NCI-H460 (cell line): ENCODE measurements at regions not wholly inside any gene's neighbourhood (a gene's known extent, or its start where the extent isn't known, plus 50 kb on each side); places are given as distances from the start of the nearest gene placed in this dataset.
A peak's percentile ranks its signal among the peaks of the same experiment; 100 is the strongest.
"Not testable (repeated sequence)": the region's sequence is repeated elsewhere in the genome, so short reads cannot be mapped to it uniquely, and the experiment has no call there.

ENCODE experiments used
- DNase-seq: peaks from one replicate; pipeline ENCODE4 v3.0.0-alpha.2; 2016; ENCODE audit warnings: low read depth; ENCODE audit errors: extremely low read depth

DNA sequence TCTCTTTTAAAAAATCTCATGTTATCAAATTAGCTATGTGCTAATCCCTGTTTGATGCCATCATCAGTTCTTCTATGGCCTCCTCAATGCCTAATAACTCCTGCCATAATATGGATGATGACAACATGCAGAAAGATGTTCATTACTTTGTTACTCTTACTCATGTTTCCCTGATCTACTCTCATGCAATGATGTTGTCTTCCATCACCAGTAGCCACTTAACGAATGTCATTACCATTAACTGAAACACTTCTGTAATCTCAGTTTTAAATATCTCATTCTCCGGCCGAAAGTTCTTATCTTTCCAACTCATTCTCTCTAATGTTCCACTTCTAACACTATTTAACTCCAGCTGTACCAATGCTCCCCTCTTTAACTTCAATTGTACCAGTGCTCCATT, 1187.7 kb downstream of the OTOL1 start:
- no peak for DNase-seq

DNA sequence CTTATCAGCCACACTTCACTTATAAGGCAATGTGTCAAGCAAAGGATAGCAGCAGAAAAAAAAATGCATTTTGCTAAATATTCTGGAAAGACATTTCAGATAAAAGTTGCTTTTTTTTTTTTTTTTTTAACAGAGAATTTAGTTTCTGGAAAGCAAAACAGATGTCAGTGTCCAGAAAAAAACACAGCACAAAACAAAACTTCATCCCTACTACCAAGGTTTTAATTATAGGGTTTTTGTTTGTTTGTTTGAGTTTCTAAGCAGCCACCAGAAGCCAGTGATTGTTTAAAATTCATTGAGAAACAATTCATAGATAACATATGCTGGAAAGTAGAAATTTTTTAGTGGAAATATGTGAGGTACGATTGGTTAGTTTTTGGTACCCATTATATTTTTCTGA, 1202.7 kb downstream of the OTOL1 start:
- no peak for DNase-seq

DNA sequence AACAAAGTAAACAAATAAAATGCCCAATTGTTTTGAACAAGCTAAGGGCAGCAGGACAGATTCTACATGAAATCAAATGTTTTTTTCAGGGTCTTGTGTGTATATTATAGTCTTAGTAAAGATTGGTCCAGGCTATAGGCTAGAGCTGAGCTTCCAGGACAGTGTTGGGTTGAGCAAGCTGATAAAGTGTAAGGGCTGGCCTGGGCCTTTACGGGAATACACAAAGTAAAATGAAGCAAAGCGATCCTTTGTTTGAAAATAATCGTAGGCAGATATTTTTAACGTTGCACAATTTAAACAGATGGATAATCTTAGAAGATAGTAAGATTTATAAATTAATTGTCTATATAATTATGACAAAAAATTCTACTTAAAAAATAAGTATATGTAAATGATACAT, 1204.6 kb downstream of the OTOL1 start:
- no peak for DNase-seq

DNA sequence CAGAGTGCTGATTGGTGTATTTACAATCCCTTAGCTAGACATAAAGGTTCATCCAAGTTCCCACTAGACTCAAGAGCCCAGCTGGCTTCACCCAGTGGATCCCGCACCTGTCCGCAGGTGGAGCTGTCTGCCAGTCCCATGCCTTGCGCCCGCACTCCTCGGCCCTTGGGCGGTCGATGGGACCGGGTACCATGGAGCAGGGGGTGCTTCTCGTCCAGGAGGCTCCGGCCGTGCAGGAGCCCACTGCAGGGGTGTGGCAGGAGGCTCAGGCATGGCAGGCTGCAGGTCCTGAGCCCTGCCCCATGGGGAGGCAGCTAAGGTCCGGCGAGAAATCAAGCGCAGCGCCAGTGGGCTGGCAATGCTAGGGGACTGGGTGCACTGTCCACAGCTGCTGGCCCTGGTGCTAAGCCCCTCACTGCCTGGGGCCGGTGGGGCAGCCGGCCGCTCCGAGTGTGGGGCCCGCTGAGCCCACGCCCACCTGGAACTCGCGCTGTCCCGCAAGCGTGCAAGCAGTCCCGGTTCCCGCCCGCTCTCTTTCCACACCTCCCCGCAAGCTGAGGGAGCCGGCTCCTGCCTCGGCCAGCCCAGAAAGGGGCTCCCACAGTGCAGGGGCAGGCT, 1206.3 kb downstream of the OTOL1 start:
- no peak for DNase-seq

DNA sequence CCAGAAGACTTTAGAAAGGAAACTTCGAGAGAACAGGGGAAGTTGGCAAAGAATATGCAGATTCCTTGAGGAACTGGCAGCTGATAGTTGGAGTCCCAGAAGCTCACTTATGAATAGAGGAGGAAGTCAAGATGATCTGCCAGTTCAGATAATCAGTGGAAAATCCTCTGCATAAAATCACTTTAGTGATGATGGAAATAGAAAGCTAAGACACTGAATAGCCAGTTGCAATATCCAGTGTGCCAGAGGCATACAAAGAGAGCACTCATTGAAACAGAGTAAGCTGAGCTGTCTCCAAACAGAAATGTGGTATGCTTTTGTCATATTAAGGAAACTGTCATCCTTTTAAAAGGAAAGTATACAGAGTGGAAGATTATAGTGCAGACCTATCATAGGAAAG, 1207.6 kb downstream of the OTOL1 start:
- no peak for DNase-seq

DNA sequence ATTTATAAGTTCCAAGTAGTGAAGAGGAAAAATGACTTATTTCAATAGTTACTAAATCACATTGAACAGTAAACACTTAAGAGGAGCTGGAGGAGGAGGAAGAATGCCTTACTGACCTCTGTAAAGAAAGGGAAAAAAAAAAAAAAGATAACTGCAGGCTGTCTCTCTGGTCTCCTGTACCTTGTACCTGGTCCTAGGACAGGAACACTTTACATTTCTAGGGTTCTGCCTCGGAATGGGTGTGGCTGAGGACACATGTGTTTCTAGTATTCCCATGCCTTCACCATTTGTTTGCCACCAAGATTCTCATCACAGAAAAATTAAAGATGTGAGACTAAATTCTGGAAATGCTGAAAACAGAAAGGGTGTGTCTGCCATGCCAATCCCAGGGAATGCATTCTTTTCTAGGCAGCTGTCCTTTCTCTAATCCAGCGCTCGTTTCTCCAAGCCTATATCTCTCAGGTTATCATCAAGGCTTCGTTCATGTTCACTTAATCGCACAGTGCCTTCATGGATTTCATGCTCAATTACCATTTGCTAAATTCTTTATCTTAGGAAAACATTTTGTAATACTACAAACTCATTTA, 1208.3 kb downstream of the OTOL1 start:
- no peak for DNase-seq

DNA sequence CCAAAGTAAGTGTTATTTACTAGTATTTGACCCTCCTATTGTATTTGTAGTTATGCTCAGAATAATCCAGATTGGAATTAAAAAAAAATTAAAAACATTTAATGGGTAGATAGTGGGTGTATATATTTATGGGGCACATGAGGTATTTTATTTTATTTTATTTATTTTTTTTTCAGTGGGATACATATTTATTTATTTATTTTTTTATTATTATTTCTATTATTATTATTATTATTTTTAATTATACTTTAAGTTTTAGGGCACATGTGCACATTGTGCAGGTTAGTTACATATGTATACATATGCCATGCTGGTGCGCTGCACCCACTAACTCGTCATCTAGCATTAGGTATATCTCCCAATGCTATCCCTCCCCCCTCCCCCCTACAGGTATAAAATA, 1211.8 kb downstream of the OTOL1 start:
- not testable (repeated sequence) for DNase-seq

DNA sequence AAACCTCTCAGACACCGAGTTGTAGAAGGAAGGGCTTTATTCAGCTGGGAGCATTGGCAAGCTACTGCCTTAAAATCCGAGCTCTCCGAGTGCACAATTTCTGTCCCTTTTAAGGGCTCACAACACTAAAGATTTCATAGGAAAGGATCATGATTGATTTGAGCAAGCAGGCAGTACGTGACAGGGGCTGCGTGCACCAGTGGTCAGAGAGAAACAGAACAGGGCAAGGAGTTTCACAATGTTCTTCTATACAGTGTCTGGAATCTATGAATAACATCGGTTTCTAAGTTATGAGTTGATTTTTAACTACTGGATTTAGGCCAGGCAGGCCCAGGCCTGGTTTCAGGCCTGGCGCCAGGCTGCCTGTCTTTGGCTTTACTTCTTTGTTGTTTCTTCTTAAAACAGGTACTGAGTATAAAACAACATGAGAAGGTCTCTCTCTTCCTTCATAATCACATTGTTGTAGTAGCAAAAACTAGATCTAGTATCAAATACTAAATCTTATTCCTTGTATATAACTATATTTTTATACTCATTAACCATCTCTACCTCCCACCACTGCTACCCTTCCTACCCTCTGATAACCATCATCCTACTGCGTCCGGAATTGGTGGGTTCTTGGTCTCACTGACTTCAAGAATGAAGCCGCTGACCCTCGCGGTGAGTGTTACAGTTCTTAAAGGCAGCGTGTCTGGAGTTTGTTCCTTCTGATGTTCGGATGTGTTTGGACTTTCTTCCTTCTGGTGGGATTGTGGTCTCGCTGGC, 1212.5 kb downstream of the OTOL1 start:
- not testable (repeated sequence) for DNase-seq

DNA sequence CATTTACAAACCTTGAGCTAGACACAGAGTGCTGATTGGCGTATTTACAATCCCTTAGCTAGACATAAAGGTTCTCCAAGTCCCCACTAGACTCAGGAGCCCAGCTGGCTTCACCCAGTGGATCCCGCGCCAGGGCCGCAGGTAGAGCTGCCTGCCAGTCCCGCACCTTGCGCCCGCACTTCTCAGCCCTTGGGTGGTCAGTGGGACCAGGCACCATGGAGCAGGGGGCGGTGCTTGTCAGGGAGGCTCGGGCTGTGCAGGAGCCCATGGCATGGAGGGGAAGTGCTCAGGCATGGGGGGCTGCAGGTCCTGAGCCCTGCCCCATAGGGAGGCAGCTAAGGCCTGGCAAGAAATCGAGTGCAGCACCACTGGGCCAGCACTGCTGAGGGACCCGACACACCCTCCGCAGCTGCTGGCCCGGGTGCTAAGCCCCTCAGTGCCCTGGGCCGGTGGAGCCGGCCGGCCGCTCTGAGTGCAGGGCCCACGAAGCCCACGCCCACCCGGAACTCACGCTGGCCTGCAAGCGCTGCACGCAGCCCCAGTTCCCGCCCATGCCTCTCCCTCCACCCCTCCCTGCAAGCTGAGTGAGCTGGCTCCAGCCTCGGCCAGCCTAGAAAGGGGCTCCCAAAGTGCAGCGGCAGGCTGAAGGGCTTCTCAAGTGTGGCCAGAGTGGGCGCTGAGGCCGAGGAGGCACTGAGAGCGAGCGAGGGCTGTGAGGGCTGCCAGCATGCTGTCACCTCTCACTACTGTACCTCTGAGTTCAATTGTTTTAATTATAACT, 1213.9 kb downstream of the OTOL1 start:
- DNase-seq, result no peak

DNA sequence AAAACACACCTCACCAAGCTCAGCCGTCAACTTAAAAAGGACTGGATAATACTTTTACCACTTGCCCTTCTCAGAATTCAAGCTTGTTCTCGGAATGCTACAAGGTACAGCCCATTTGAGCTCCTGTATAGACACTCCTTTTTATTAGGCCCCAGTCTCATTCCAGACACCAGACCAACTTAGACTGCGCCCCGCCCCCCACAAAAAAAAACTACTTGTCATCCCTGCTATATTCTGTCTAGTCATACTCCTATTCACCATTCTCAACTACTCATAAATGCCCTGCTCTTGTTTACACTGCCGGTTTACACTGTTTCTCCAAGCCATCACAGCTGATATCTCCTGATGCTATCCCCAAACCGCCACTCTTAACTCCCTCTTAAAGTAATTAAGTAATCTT, 1220.5 kb downstream of the OTOL1 start:
- DNase-seq, result not testable (repeated sequence)

DNA sequence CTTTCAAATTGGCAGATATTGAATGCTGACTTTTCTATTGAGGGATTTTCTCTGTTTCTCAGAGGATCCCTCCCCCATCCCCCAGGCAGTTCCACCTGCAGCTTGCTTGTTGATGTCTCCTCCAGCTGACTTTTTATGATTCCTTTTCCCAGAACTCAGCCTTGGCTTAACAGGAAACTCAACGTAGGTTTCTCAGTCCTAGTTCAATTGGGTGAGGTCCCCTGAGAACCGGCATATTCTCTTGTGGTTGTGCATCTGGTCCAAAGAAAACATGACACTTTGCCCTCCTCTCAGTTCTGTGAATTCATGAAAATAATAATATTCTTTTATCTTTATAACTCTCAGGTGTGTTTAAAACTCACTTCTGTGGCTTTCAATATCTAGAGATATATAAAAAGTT, 1222.1 kb downstream of the OTOL1 start:
- no peak for DNase-seq

DNA sequence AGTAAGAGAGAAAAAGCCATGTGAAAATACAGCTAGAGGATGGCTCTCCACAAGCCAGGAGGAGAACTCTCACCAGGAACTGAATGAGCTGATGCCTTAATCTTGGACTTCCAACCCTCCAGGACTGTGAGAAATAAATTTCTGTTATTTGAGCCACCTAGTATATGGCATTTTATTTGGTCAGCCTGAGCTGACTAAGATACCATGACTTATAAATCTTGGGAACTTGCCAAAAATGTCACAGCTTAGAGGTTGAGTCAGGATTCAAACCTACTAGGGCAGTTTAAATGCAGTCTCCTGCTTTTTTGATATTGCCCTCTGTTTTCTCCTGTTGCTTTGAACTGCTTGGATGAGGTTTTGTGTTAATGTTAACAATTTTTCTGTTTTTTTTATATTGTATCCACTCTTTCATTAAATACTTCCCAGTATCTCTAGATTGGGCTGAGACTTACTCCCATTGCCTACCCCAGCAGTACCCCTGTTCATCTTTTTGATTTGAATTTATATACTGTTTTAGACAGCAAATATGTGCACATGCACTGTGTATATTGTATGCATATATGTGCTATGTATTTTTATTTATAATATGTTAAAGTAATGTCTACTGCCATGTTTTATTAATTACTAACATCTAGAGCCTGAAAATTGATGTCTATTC, 1223.2 kb downstream of the OTOL1 start:
- peak; percentile 56 for DNase-seq

DNA sequence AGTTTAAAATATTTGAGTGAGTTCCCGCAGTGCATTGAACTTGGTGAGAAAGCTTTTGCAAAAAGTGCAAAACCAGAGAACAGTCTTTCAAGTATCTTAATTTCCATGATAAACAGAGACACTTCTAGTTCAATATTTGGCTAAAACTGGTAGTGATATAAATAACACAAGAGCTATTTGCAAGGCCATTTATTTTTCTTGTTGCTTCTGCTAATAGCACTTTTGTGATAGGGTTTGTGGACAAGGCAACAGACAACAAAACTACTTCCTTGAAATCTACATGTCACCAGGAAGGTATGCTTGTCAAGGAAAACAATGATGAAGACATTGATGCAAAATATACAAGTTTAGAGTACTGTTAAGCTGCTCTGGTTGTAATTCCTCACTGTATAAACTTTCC, 1225.1 kb downstream of the OTOL1 start:
- no peak for DNase-seq

DNA sequence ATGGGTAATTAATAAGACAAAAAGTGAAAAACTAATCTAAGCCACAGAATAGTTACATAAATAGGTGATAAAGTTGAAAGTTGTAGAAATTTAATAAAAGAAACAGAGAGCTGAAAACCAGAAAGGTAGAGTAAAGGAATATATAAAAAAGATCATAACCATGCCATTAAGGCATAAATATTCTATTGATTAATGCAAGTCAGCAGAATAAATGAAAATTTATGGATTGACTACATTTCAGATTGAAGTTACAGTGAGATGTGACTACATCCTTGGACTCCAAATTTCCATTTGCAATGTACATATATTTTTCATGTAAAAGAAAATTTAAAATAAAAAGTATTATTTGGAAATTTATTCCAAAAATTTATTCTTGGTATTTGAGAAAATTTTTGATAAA, 1225.7 kb downstream of the OTOL1 start:
- DNase-seq, result no peak

DNA sequence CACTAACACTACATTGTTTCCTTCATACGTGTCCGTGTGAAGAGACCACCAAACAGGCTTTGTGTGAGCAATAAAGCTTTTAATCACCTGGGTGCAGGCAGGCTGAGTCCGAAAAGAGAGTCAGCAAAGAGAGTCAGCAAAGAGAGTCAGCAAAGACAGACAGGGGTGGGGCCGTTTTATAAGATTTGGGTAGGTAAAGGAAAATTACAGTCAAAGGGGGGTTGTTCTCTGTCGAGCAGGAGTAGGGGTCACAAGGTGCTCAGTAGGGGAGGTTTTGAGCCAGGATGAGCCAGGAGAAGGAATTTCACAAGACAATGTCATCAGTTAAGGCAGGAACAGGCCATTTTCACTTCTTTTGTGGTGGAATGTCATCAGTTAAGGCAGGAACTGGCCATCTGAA, 1226.2 kb downstream of the OTOL1 start:
- not testable (repeated sequence) for DNase-seq

DNA sequence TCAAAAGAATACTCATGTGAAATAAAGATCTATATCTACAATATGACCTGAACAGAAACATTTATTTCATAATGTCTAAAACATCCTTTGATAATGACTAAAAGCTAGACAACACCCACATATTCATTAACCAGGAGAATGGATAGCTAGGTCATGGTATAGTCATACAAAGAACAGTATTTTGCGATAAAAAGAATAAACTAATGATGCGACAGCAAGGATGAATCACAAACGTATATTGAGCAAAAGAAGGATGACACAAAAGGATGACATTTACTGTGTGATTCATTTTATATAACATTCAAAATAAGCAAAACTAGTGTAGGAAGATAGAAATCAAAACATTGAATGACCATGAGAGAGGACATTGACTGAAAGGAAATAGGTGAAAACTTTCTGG, 1233.1 kb downstream of the OTOL1 start:
- DNase-seq, result peak; percentile 18

DNA sequence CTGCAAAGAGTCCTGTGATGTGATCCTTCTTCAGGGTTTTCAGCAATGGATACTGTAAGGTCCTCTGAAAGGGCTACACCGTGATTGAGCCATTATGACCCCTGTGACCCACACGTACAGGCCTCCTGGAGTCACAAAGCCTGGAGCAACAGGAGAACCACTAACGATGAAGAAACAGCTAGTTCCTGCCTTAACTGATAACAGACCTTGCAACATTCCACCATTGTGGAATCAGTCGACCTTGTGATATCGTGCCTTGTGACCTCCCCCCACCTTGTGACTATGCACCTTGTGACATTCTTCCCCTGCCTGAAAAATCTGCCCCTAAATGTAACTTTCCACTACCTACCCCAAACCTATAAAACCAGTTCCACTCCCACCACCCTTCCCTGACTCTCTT, 1235.4 kb downstream of the OTOL1 start:
- DNase-seq, result not testable (repeated sequence)

DNA sequence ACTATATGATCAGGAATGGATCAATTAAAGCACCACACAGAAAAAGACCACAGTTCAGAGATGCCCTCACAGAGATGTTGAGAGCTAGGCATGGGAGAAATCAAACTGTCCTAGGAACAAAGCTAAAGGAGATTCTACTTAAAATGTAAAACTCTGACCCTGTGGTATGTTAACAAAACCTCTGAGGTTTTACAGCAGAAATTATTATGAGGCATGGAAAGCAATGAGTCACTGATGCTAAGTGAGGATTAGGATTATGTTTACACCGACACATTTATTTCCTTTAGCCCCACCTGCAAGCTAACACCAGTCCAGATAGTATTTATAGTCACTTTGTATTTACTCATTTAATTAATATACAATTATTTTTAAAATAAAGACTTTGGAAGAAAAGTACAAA, 1242.2 kb downstream of the OTOL1 start:
- no peak for DNase-seq

DNA sequence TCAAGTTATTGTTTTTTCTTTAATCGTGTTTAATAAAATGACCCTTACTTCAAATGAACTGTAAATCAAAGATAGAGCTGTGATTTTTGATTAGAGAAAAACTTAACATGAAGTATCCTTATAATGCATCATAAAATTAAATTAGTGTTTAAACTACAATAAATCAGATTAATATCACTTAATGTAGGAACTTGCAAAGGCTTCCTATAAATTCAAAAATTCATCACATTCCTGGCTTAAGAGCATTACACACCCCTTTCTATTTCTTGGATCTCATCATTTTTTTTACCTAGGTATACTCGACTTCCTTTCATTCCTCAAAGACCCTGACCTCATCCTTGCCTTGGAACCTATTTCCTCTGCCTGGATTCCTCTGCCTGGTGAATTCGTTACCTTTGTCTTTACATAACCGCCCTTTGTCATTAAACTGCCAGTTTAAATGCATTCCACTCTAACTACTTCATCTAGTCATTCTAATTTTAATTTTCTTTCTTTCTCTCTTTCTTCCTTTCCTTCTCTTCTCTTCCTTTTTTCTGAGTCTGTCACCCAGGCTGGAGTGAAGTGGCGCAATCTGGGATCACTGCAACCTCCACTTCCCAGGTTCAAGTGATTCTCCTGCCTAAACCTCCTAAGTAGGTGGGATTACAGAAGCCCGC, 1244.5 kb downstream of the OTOL1 start:
- no peak for DNase-seq

DNA sequence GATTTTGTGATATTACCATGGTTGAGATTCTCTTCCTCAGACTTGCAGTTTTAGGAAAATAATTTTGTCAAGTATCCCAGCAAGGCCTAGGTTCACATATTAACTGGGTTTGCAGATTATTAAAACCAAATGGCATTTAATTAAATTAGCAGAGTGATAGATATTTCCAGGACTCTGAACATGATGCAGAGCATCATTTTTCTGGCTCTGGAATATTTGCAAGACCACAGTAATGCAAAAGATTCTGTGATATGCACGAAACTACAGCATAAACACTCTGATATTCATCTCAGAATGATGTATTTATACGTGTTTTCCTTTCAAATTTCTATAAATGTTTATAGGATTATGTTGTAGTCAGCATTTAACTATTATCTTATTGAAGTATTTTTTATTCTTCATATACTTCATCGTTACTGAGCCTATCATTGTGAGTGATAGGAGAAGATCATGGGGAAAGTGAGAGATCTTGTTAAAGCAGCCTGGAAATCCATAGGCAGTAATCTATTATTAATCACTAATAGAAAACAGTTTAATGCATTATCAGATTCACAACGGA, 1245.6 kb downstream of the OTOL1 start:
- DNase-seq, result no peak
